Coronary artery (tissue), 2 donors: ENCODE measurements at regions not wholly inside any gene's neighbourhood (a gene's known extent, or its start where the extent isn't known, plus 50 kb on each side); places are given as distances from the start of the nearest gene placed in this dataset.

Experiments
- DNase-seq: peaks from one replicate; pipeline ENCODE4 v3.0.0-alpha.2; 2017; ENCODE audit warnings: low spot score
- H3K27ac ChIP-seq, 2 donors: fragments of 200-600 bp; sonication (generic); one replicate each; pipeline ENCODE4 v1.5.1; 2016 to 2019
- H3K4me3 ChIP-seq: fragments of 200-600 bp; sonication (generic); 2 replicates; pipeline ENCODE4 v1.5.1; 2016; ENCODE audit warnings: mild to moderate bottlenecking, moderate library complexity
- CTCF ChIP-seq: fragments of 200-600 bp; sonication (generic); IDR thresholded peaks from one replicate; pipeline ENCODE4 v1.5.1; 2019; ENCODE audit warnings: antibody characterized with exemption

DNA sequence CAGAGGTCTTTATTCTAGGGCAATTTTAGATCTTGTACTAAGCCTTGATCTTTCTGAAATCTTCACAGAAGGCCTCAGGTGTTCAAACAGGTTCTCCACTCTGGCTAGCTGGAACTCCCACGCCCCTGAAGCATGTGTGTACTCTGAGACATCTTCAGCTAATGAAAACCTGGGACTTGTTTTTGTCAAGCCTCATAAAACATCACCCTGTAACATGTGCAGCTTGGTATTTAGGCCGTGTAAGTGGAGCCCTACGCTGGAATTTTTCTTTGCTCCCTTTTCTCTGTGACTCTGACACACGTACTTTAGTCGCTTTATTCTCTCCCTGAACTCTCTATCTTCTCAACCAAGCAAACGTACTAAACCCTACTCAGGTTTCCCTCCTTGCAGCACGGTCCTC, 701.9 kb upstream of the ZP4 start:
- no peak overlapping the region for H3K4me3 ChIP-seq
- no peak overlapping the region for H3K27ac ChIP-seq
- DNase-seq = no peak
- TF ChIP-seq CTCF = no peak

DNA sequence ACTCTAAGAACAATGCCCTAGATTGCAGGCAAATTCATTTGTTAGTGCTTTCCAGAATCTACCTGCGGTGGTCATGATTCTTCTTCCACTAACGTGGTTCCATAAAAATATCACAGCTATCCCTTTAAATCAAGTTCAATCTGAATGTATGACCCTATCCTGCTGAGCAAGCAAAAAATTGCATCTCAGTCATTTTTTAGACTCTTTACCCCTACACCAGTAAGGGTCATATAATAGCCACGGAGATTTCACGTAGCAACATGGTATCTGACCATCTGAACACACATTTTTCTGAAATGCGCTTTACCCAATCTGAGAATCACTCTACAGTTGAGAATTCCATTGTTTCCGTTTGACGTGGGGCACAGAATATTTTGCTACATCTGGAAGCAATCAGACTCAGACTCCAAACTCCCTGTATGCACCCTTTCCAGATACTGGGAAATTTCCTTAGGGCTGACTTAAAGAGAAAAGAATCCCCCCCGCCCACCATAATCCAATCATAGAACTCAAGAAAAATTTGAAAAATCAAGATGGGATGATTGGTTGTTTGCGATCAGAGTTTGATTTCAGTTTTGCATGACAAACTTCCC, 699.2 kb upstream of the ZP4 start:
- no peak for DNase-seq
- no peak for TF ChIP-seq CTCF
- Histone ChIP-seq H3K27ac (no peak overlapping the region), H3K4me3 (no peak overlapping the region)

- no peak overlapping the region for H3K4me3 ChIP-seq
- no peak for DNase-seq
- H3K27ac ChIP-seq = no peak overlapping the region
- no peak for TF ChIP-seq CTCF
These were observed 692.1 kb upstream of the ZP4 start for GRCh38 chr1:238582816-238583215.

DNA sequence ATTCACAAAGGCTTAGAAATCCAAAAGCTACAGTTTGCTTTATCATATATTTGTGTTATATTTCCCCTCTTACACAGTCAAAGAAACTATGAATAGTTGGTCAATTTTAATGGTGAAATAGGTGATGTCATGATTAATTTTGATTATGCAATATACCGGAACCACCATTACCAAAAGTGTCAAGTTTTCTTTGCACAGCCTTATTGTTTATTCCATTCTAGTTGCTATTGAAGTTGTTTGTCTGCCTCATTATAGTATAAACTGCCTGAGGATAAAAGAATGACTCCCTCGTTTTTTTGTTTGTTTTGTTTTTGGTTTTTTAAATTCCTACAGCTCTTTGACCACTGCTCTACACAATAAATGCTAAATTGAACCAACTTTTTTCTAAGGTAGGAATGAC, 690.6 kb upstream of the ZP4 start:
- no peak overlapping the region for H3K4me3 ChIP-seq
- no peak for DNase-seq
- no peak for TF ChIP-seq CTCF
- no peak overlapping the region for H3K27ac ChIP-seq

DNA sequence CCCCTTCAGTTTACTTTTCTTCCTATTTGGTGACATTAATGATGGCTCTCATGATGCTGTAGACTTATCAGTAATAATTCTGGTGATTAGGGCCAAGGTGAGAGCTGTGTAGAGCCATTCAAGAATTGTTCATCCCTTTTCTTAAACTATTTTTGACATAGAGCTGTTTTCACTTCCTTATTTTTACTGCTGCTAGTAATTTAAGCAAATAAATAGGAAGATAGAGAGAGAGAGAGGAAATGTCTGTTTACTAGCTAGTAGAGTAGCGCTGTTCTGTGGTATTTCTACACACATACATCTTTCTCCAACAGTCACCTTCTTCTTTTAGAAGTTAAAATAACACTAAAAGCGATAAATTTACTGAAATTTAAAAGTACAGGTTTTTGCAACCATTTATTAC, 678.0 kb upstream of the ZP4 start:
- no peak for DNase-seq

DNA sequence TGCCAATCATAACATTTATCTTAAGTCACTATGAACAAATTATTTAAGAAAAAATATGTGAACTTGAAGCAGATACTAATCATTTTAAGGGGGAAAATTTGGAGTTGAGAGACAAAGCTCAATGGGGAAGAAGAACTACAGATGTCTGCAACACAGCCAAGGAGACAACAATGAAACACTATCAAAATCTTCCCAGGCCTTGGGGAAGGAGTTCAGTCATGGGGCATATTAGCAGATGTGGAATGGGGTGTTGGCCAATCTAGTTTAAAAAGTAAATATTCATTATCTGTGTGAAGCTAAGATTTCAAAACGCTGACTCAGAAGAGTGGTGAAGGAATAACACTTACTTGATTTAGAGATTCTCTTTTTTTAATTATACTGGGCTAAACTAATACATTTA, 671.6 kb upstream of the ZP4 start:
- Histone ChIP-seq H3K27ac (no peak overlapping the region), H3K4me3 (no peak overlapping the region)
- no peak for TF ChIP-seq CTCF
- DNase-seq = no peak

More for the DNA sequence above, 678.0 kb upstream of the ZP4 start:
- no peak overlapping the region for H3K4me3 ChIP-seq
- no peak overlapping the region for H3K27ac ChIP-seq
- TF ChIP-seq CTCF = no peak

DNA sequence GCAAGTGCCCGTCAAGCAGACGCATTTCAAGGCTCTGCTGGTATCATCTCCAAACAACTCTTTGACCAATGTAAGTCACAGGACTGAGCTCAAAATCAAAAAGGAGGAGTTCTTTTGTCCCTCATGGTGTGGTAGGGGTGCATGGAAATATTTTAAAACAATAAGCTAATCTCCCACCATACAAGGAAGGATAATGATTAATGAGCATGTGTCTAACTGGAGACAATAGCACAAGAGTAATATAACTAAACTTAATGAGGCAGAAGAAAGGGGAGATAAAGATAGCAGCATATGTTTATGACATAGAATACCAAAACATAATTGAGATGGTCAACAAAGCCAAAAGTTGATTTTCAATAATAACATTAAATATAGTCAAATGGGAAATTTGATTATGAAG, 668.0 kb upstream of the ZP4 start:
- DNase-seq = no peak
- H3K27ac ChIP-seq = no peak overlapping the region
- TF ChIP-seq CTCF = no peak
- no peak overlapping the region for H3K4me3 ChIP-seq
